GM23248 (cell line): ENCODE measurements at regions not wholly inside any gene's neighbourhood (a gene's known extent, or its start where the extent isn't known, plus 50 kb on each side); places are given as distances from the start of the nearest gene placed in this dataset.

Source experiments
- DNase-seq: peaks from one replicate; pipeline ENCODE4 v3.0.0-alpha.2; 2015
- H2AFZ ChIP-seq: fragments of 200-600 bp; sonication (generic); 2 replicates; pipeline ENCODE4 v1.6.1; 2016; ENCODE audit warnings: antibody characterized with exemption
- H3F3A ChIP-seq: fragments of 200-600 bp; sonication (generic); 2 replicates; pipeline ENCODE4 v1.6.1; 2016; ENCODE audit warnings: mild to moderate bottlenecking, antibody characterized with exemption, mixed run types; ENCODE audit not compliant: insufficient read depth
- H3K27ac ChIP-seq: fragments of 200-600 bp; sonication (generic); 2 replicates; pipeline ENCODE4 v1.5.1; 2016; ENCODE audit warnings: mild to moderate bottlenecking
- H3K27me3 ChIP-seq: fragments of 200-600 bp; sonication (generic); replicated peaks from 2 replicates; pipeline ENCODE4 v1.6.1; 2016; ENCODE audit warnings: mild to moderate bottlenecking; ENCODE audit not compliant: insufficient read depth
- H3K36me3 ChIP-seq: fragments of 200-600 bp; sonication (generic); 2 replicates; pipeline ENCODE4 v1.6.1; 2016; ENCODE audit warnings: low read depth, mild to moderate bottlenecking
- H3K4me1 ChIP-seq: fragments of 200-600 bp; sonication (generic); 2 replicates; pipeline ENCODE4 v1.6.1; 2016; ENCODE audit warnings: mild to moderate bottlenecking; ENCODE audit not compliant: insufficient read depth
- H3K4me2 ChIP-seq: fragments of 200-600 bp; sonication (generic); one replicate; pipeline ENCODE4 v1.6.1; 2016; ENCODE audit warnings: mild to moderate bottlenecking; ENCODE audit not compliant: unreplicated experiment
- H3K4me3 ChIP-seq: fragments of 200-600 bp; sonication (generic); 2 replicates; pipeline ENCODE4 v1.5.1; 2016; ENCODE audit warnings: mild to moderate bottlenecking
- H3K79me2 ChIP-seq: fragments of 200-600 bp; sonication (generic); 2 replicates; pipeline ENCODE4 v1.6.1; 2016; ENCODE audit warnings: mild to moderate bottlenecking; ENCODE audit not compliant: insufficient read depth
- H3K9ac ChIP-seq: fragments of 200-600 bp; sonication (generic); 2 replicates; pipeline ENCODE4 v1.6.1; 2016; ENCODE audit warnings: mild to moderate bottlenecking
- H3K9me2 ChIP-seq: fragments of 200-600 bp; sonication (generic); 2 replicates; pipeline ENCODE4 v1.6.1; 2016; ENCODE audit warnings: mixed run types, mild to moderate bottlenecking, moderate library complexity; ENCODE audit not compliant: insufficient read depth
- H3K9me3 ChIP-seq: fragments of 200-600 bp; sonication (generic); one replicate; pipeline ENCODE4 v1.6.1; 2017; ENCODE audit warnings: low read depth
- H4K20me1 ChIP-seq: fragments of 200-600 bp; sonication (generic); 2 replicates; pipeline ENCODE4 v1.6.0; 2016; ENCODE audit not compliant: insufficient read depth
- EZH2 ChIP-seq: fragments of 200-600 bp; sonication (generic); IDR thresholded peaks from 2 replicates; pipeline ENCODE4 v1.6.1; 2018; ENCODE audit warnings: antibody characterized with exemption, mild to moderate bottlenecking; ENCODE audit not compliant: insufficient read depth, poor library complexity, severe bottlenecking
- EZH2phosphoT487 ChIP-seq: fragments of 200-600 bp; sonication (generic); IDR thresholded peaks from 2 replicates; pipeline ENCODE4 v1.6.1; 2018; ENCODE audit warnings: antibody characterized with exemption, moderate library complexity, mild to moderate bottlenecking, low read depth; ENCODE audit not compliant: insufficient read depth
- WGBS, 2 experiments: methylation state at CpG; one replicate each; pipeline ENCODE4 v1.1.6; 2015 to 2017; ENCODE audit warnings: low lambda C conversion rate in 2 of 2, low coverage in 1 of 2; ENCODE audit errors: missing lambda C conversion rate in 2 of 2; 5-methylcytosine and 5-hydroxymethylcytosine counted together
- in situ Hi-C: fragments of 300-500 bp; cut with MboI; formaldehyde crosslinking; loops from 2 replicates; pipeline ENCODE4 v1.15.0; 2020

GRCh38 chr5:178786417-178786816 is 56.0 kb upstream of the ZNF354A start:
- H2AFZ ChIP-seq = no peak overlapping the region
- no peaks in the 10 kb centered on the region for H3K36me3 ChIP-seq
- H3K4me3 ChIP-seq = no peak overlapping the region
- no peak overlapping the region for H3K4me2 ChIP-seq
- H4K20me1 ChIP-seq = no peaks in the 10 kb centered on the region
- no peak for TF ChIP-seq EZH2phosphoT487
- TF ChIP-seq EZH2 = no peak
- H3K9ac ChIP-seq = no peak overlapping the region
- no peaks in the 10 kb centered on the region for H3K79me2 ChIP-seq
- H3K27me3 ChIP-seq = no peaks in the 10 kb centered on the region
- in situ Hi-C loops = no loop called here
- no peaks in the 10 kb centered on the region for H3F3A ChIP-seq
- H3K27ac ChIP-seq = 0 out of 2 replicates have a peak overlapping the region, but pooled peaks have one; percentile 17
- no peaks in the 10 kb centered on the region for H3K9me3 ChIP-seq
- H3K4me1 ChIP-seq = no peaks in the 10 kb centered on the region
- DNase-seq = no peak
- WGBS, 2 experiments = 27 to 32% methylated on average over 13 of the region's 13 CpGs
- no peaks in the 10 kb centered on the region for H3K9me2 ChIP-seq

- Histone ChIP-seq H3K9me3 (no peaks in the 10 kb centered on the region), H3K4me2 (no peak overlapping the region), H3K4me3 (no peak overlapping the region), H4K20me1 (no peaks in the 10 kb centered on the region), H3K9ac (no peak overlapping the region), H3F3A (no peaks in the 10 kb centered on the region), H3K27ac (0 out of 2 replicates have a peak overlapping the region, but pooled peaks have one; percentile 17), H3K4me1 (no peaks in the 10 kb centered on the region), H3K36me3 (no peaks in the 10 kb centered on the region), H3K9me2 (no peaks in the 10 kb centered on the region), H3K27me3 (no peaks in the 10 kb centered on the region), H2AFZ (no peak overlapping the region), H3K79me2 (no peaks in the 10 kb centered on the region)
- DNase-seq = peak; percentile 72
- in situ Hi-C loops = no loop called here
- WGBS, 2 experiments = 15 to 19% methylated on average over 6 of the region's 6 CpGs
- TF ChIP-seq EZH2phosphoT487 (no peak), EZH2 (no peak)
These were observed 55.5 kb upstream of the ZNF354A start for GRCh38 chr5:178785999-178786398.

GRCh38 chr5:178784391-178784790 is 53.9 kb upstream of the ZNF354A start:
- no peak overlapping the region for H3K9ac ChIP-seq
- in situ Hi-C loops = no loop called here
- H3K79me2 ChIP-seq = no peaks in the 10 kb centered on the region
- TF ChIP-seq EZH2phosphoT487 = no peak
- no peak for TF ChIP-seq EZH2
- H2AFZ ChIP-seq = no peak overlapping the region
- H3K9me3 ChIP-seq = no peaks in the 10 kb centered on the region
- no peaks in the 10 kb centered on the region for H4K20me1 ChIP-seq
- H3K36me3 ChIP-seq = no peaks in the 10 kb centered on the region
- WGBS, 2 experiments = 39 to 54% methylated on average over 2 of the region's 2 CpGs
- DNase-seq = no peak
- H3K4me3 ChIP-seq = no peak overlapping the region
- no peak overlapping the region for H3K27ac ChIP-seq
- no peaks in the 10 kb centered on the region for H3K27me3 ChIP-seq
- no peaks in the 10 kb centered on the region for H3K4me1 ChIP-seq
- no peak overlapping the region for H3K4me2 ChIP-seq
- H3K9me2 ChIP-seq = no peaks in the 10 kb centered on the region
- no peaks in the 10 kb centered on the region for H3F3A ChIP-seq

- Histone ChIP-seq H3K27me3 (no peaks in the 10 kb centered on the region), H2AFZ (no peak overlapping the region), H3K79me2 (no peaks in the 10 kb centered on the region), H3F3A (no peaks in the 10 kb centered on the region), H4K20me1 (no peaks in the 10 kb centered on the region), H3K9ac (no peak overlapping the region), H3K36me3 (no peaks in the 10 kb centered on the region), H3K9me3 (no peaks in the 10 kb centered on the region), H3K9me2 (no peaks in the 10 kb centered on the region), H3K27ac (no peak overlapping the region), H3K4me2 (no peak overlapping the region), H3K4me3 (no peak overlapping the region), H3K4me1 (no peaks in the 10 kb centered on the region)
- WGBS, 2 experiments = 45 to 49% methylated on average over 14 of the region's 14 CpGs
- TF ChIP-seq EZH2phosphoT487 (no peak), EZH2 (no peak)
- in situ Hi-C loops = no loop called here
- DNase-seq = no peak
These were observed 51.5 kb upstream of the ZNF354A start for GRCh38 chr5:178781936-178782335.
